ENCODE measurements at regions not wholly inside any gene's neighbourhood (a gene's known extent, or its start where the extent isn't known, plus 50 kb on each side); places are given as distances from the start of the nearest gene placed in this dataset.
A peak's percentile ranks its signal among the peaks of the same experiment; 100 is the strongest.
"Not testable (repeated sequence)": the region's sequence is repeated elsewhere in the genome, so short reads cannot be mapped to it uniquely, and the experiment has no call there.

GRCh38 chr2:58484629-58485028, 243.5 kb upstream of the FANCL start:
- DNase-seq (ENCODE audit: low read depth) = no peak

- peak; percentile 9 for DNase-seq (ENCODE audit: low read depth)
Measured at GRCh38 chr2:58484221-58484620, 243.1 kb upstream of the FANCL start.

DNA sequence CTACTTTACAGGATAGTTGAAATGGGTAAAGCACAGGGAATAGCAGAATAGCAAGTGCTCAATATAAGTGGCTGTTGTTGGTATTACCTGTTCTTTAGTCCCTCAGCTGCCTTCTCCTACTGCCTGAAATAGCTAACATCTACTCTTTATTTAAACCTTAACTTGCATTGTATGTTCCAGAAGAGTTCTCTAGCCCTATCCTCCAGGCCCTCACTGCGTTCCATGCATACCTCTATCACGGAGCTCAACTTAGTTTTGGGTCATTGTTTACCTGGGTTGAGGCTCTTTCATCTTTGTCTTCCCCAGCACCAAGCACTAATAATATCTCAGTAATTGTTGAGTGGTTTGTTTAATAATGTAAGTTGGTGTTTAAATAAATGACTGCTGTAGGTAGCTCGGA, 242.2 kb upstream of the FANCL start:
- no peak for DNase-seq (ENCODE audit: low read depth)

DNA sequence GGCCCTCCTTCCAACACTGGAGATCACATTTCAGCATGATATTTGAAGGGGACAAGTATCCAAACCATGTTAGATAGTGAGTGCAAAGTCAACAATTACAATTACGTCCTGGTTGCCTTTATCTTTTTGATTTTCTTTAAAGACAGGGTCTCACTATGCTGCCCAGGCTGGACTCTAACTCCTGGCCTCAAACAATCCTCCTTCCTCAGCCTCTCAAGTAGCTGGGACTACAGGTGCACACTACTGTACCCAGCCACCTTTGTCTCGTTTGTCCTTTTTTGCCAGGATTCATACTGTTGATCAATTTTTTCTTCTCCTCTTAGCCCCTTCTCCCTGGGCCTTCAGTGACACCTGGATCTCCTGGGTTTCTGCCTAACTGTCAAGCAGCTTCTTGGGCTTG, 240.5 kb upstream of the FANCL start:
- DNase-seq (ENCODE audit: low read depth) = no peak

- no peak for DNase-seq (ENCODE audit: low read depth)
Measured at GRCh38 chr2:58480141-58480540, 239.0 kb upstream of the FANCL start.

DNA sequence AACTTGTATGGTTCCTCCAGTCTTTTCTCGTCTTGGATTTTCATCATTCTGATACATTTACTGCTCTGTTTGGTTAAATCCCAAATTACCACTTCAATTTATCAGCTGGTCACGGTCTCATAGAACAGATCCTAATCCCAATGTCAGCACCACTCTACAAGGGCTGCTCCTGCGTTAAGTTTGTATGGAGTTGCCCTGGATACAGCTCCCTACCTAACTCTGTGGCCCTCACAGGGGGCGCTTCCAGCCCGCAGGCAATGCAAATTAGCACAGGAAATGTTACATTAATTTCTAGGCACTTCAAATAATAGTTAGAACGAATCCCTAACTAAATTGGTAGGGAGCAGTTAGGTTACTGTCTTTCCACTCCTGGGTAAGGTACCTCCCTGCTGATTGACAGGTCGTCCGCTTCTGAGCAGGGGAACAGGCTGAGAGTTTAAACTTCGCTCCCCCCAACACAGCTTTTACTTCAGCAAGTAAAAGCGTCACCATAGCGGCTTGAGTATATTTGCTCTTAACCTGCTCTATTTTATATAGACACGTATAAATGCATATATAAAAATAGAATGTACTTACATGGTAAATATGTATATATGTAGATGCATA, 238.5 kb upstream of the FANCL start:
- no peak for DNase-seq (ENCODE audit: low read depth)

GRCh38 chr2:58476556-58476955, 235.4 kb upstream of the FANCL start:
- no peak for DNase-seq (ENCODE audit: low read depth)

- no peak for DNase-seq (ENCODE audit: low read depth)
Measured at GRCh38 chr2:58475756-58476155, 234.6 kb upstream of the FANCL start.

- no peak for DNase-seq (ENCODE audit: low read depth)
Measured at GRCh38 chr2:58473165-58473564, 232.0 kb upstream of the FANCL start.

- no peak for DNase-seq (ENCODE audit: low read depth)
Measured at GRCh38 chr2:58466804-58467203, 225.7 kb upstream of the FANCL start.

DNA sequence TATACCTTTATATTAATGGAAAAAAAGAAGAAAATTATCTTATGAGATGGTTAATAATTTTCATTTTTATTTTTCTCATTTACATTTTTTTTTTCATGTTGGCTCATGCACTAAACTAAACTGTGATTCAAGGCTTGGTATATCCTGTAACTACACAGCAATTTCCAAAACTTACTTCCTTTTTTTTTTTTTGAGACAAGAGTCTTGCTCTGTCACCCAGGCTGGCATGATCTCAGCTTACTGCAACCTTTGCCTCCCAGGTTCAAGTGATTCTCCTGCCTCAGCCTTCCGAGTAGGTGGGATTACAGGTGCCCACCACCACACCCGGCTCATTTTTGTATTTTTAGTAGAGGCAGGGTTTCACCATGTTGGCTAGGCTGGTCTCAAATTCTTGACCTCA, 224.9 kb upstream of the FANCL start:
- DNase-seq (ENCODE audit: low read depth) = not testable (repeated sequence)

DNA sequence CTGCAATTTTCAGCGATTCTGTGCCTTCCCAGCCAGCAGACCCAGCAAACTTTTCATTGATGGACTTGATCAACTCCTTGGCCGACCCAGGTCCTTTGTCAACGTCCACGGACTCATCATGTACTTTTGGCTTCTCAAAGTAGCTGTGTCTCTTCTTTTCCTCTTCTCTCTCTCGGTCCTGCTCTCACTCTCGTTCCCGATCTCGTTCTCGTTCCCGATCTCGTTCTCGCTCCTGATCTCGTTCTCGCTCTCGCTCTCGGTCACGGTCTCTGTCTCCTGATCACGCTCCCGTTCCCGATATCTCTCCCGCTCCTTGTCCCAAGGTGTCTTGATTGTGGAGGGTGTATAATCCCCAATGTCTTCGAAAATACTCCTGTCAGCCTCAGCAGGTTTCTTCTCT, 219.5 kb upstream of the FANCL start:
- no peak for DNase-seq (ENCODE audit: low read depth)

GRCh38 chr2:58449286-58450010, 208.3 kb upstream of the FANCL start:
- no peak for DNase-seq (ENCODE audit: low read depth)

- DNase-seq (ENCODE audit: low read depth) = no peak
Measured at GRCh38 chr2:58448845-58449244, 207.7 kb upstream of the FANCL start.

GRCh38 chr2:58448065-58448507, 207.0 kb upstream of the FANCL start:
- peak; percentile 46 for DNase-seq (ENCODE audit: low read depth)

- DNase-seq (ENCODE audit: low read depth) = no peak
Measured at GRCh38 chr2:58447586-58447985, 206.5 kb upstream of the FANCL start.

DNA sequence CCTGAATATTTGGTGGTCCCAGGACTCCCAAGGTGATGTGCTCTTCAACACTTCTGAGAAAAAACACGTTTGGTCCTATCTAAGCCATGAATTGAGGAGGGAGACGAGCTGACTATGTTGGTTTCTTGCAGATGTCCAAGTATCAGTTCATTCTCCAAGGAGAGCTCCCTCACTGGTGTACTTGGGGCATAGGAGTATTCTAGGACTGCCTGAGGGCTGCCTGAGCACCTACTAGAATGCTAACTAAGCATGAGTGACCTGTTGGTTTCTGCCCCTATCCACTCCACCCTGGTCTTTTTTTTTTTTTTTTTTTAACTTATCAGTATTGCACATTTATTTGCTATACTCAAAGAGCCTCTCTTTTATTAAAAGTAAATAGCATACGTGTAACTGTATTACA, 200.5 kb upstream of the FANCL start:
- DNase-seq (ENCODE audit: low read depth) = no peak

DNA sequence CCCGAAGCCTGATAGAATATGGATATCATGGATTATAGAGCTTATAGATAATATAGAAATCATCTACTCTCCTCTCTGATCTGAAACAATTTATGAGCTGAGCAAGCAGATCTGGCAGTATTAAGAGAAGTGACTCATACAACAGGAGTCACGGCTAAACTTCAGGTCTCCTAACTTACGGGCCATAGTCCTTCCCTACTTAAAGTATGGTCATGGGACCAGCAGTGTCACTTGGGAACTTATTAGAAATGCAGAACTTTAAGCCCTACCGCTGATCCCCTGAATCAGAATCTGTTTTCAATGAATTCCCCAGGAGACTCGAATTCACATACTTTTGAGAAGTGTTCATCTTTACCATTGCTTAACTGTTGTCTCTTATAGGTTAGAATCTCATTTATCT, 195.7 kb upstream of the FANCL start:
- DNase-seq (ENCODE audit: low read depth) = no peak

DNA sequence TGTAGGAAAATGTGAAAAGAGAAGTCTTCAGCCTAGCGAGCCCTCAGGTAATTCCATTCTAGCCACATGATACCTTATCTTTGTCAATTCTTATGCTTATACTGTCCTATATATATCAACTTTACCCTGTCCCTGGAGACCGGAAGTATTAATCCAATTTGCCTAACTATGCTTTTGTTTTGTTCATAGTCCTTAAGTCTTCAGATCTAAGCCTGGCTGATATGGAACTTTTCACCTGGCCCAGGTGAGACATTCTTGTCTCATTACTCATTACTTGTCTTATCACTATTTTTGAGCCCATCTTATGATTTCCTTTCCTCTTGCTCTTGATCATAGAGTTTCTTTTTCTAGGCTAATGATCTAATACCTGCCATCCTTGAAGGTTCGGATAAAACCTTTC, 194.1 kb upstream of the FANCL start:
- DNase-seq (ENCODE audit: low read depth) = no peak

GRCh38 chr2:58434692-58435091, 193.6 kb upstream of the FANCL start:
- no peak for DNase-seq (ENCODE audit: low read depth)

DNA sequence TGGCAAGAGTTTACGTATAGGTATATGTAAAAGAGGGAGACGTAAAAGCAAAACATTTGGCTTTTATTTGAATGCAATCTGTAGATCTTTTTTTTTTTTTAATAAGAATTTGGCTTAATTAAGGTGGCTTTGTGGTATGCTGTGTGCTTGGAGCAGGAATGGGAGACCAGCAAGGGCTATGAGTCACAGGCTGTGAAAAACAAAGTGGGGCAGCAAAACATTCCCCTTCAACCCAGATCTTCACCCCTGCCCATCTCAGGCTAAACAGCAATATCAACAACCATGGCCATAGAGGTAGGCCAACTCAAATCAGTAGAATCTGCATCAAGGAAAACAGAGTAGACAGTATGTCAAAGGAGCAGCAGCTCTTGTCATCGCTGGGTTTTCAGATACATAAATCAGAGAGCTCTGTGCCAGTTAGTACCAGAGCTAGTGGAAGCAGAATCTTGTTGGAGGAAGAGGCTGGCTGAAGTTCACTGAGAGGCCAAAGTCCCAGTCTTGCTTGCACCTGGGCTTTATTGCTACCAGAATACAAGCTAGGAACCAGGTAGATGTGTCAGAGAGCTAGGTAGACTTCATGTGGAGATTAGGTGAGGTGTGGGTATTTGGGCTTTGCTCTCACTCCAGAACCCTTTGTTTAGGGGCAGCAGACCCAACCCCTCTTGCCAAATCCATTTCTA, 191.5 kb upstream of the FANCL start:
- DNase-seq (ENCODE audit: low read depth) = no peak

DNA sequence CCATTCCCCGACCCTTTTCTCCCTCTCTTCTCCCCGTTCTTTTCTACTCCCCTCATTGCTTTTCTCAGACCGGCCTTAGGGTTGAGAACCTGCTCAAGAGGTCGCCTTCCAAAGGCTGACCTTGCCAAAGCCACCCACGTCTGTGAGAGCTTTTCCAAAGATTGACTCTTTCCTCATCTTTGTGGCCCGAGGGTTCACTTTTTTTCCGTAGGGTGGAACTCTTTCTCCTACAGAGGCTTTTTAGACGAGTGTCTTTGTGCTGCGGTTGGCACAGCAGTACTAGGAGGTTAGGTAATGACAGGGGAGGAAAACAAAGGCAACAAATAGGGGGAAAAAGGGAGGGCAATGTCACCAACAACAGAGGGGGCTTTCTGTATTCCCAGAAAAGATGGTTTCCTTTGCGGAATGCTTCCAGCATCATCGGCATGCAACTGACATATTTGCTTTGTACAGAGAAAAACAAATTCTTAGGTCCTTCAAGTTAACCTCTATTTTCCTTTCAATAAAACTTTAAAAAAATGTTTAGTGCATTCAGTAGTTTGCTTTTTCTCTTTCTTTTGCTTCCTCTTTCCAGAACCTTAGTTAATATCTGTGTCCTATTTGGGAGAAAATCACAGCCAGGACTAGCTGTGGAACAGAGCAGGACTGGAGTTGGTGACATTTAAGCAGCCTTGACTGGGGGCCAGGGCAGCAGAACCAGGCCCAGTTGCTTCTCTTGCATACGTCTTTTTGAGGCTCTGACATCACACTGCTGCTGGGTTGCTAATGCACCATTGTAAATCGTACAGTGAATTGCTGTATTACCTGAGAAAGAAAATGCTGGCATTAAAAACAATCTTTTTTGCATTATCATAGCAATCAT, 188.1 kb upstream of the FANCL start:
- no peak for DNase-seq (ENCODE audit: low read depth)

All from GM04504 (cell line).